Psoas muscle (tissue), 7 donors: ENCODE measurements at regions not wholly inside any gene's neighbourhood (a gene's known extent, or its start where the extent isn't known, plus 50 kb on each side); places are given as distances from the start of the nearest gene placed in this dataset.

Experiments used
- ATAC-seq, 4 donors: fragments of 200-7000 bp; cut with Tn5 transposase; one replicate each; pipeline ENCODE4 v1.9.1; 2020; ENCODE audit warnings: moderate library complexity in 3 of 4, mild to moderate bottlenecking in 2 of 4
- DNase-seq, 2 donors: peaks; one replicate each; pipeline ENCODE4 v3.0.0-alpha.2; 2020
- H3K27ac ChIP-seq: fragments of 200-600 bp; one replicate; pipeline ENCODE4 v1.8.0; 2022
- H3K27me3 ChIP-seq, 3 donors: fragments of 200-600 bp in 1 of 3; one replicate each; pipeline versions ENCODE4 v1.6.1 to v1.8.0; 2013 to 2022; ENCODE audit warnings: low read length in 2 of 3, mild to moderate bottlenecking in 2 of 3, moderate library complexity in 1 of 3; ENCODE audit not compliant: insufficient read depth in 3 of 3
- H3K36me3 ChIP-seq, 2 donors: fragments of 200-600 bp in 1 of 2; one replicate each; pipeline versions ENCODE4 v1.6.1 to v1.8.0; 2013 to 2022; ENCODE audit warnings: low read depth in 1 of 2, mild to moderate bottlenecking in 1 of 2, moderate library complexity in 1 of 2; ENCODE audit not compliant: insufficient read depth in 1 of 2
- H3K4me1 ChIP-seq: fragments of 200-600 bp; one replicate; pipeline ENCODE4 v1.8.0; 2022
- H3K4me3 ChIP-seq: fragments of 200-600 bp; one replicate; pipeline ENCODE4 v1.8.0; 2022; ENCODE audit warnings: mild to moderate bottlenecking
- H3K9me3 ChIP-seq: fragments of 200-600 bp; one replicate; pipeline ENCODE4 v1.8.0; 2022
- WGBS, 3 donors: extraction: QIAGEN DNeasy Blood & Tissue Kit; methylation state at CpG; one replicate each; pipeline versions ENCODE4 v1.1.6 to v1.1.7; 2013; 5-methylcytosine and 5-hydroxymethylcytosine counted together
- intact Hi-C, 2 donors: fragments of 100-400 bp; cut with DNase I; formaldehyde crosslinking; loops; one replicate each; pipeline versions ENCODE4 v1.11.0 to v1.14.2; 2022
- TF ChIP-seq, protein P1 (sequence below): fragments of 200-600 bp; IDR thresholded peaks from one replicate; pipeline ENCODE4 v1.8.0; 2022; ENCODE audit warnings: antibody characterized with exemption
- donor health status: healthy with polysubstance abuse.
- donor health status: DM: no; HTN: no; CAD: no; lungs with moderate emphysema.
- donor health status: Bipolar disorder and iron deficiency.
- donor health status: healthy.
- donor health status: DM: yes; HTN: yes; CAD: no.
- donor health status: DM: no; HTN: no; CAD: no.
- donor health status: DM: yes; HTN: yes; CAD: no.

DNA sequence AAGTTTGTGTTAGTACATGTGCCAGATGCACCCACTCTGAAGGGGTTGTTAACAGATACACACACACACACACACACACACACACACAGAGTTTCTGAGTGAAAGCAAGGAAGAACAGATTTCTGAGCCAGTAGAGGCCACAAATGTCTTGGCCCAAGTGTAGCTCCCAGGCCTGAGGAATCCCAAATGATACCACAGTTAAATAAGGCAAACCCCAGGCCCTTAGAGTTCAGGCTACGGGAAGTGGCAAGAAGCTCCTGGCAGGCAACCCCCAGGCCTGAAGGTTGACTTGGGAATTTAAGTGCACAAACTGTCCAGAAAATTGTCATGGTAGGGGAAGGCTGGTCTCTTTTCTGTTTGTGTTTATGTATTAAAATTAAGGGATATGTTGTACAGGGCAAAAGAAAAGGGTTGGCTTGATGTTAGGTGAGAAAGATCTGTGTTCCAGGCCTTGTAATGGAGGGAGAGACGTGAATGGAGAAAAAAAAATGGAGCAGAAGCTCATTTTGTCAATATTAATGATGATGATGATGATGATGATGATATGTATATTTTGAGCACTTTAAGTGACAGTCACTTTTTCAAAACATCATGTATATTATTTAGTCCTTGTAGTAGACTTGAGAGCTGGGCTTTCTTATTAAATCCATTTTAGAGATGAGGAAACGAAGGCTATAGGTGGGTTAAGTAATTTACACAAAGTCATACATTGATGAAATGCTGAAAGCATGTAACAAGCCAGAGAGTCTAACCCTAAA is 317.0 kb upstream of the JAG1 start:
- intact Hi-C loops = loop anchor here in 1 of 2 donors (10.0 kb wide), 1 partner anchor 64 kb away; no protein-coding TSS in a partner anchor
- H3K27ac ChIP-seq = no peak overlapping the region

DNA sequence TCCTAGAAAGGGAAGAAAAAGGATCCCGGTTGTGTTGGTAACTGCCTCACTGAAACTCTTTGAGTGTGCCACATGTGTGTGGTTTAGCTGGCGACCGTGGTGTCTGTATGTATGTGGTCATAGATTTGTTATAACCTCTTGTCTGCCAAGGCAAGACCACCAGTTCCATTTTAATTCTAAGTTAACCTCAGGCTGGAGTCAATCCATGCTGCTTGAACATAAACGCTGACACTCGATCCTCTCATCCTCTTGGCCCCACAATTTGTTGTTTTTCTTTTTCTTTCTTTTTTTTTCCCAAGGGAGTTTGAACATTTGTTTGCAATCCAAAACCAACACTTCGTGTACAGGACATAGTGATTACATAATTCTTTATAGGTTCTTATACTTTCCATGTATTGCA is 318.9 kb upstream of the JAG1 start:
- intact Hi-C loops = loop anchor here in 1 of 2 donors (10.0 kb wide), 1 partner anchor 62 kb away; no protein-coding TSS in a partner anchor
- DNase-seq (no peak), ATAC-seq (no peak)
- no peak overlapping the region for H3K27ac ChIP-seq
- no peaks in the 10 kb centered on the region for H3K36me3 ChIP-seq
- TF ChIP-seq, protein P1, sequence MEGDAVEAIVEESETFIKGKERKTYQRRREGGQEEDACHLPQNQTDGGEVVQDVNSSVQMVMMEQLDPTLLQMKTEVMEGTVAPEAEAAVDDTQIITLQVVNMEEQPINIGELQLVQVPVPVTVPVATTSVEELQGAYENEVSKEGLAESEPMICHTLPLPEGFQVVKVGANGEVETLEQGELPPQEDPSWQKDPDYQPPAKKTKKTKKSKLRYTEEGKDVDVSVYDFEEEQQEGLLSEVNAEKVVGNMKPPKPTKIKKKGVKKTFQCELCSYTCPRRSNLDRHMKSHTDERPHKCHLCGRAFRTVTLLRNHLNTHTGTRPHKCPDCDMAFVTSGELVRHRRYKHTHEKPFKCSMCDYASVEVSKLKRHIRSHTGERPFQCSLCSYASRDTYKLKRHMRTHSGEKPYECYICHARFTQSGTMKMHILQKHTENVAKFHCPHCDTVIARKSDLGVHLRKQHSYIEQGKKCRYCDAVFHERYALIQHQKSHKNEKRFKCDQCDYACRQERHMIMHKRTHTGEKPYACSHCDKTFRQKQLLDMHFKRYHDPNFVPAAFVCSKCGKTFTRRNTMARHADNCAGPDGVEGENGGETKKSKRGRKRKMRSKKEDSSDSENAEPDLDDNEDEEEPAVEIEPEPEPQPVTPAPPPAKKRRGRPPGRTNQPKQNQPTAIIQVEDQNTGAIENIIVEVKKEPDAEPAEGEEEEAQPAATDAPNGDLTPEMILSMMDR = no peak
- H3K9me3 ChIP-seq = no peaks in the 10 kb centered on the region
- H3K27me3 ChIP-seq = no peaks in the 10 kb centered on the region
- WGBS, 3 donors = 61 to 68% (median 66%) methylated on average over 6 of the region's 6 CpGs
- no peak overlapping the region for H3K4me3 ChIP-seq
- peaks cover 5% of the 10 kb centered on the region for H3K4me1 ChIP-seq

More for the DNA sequence above, 317.0 kb upstream of the JAG1 start:
- ATAC-seq (no peak), DNase-seq (no peak)
- Histone ChIP-seq H3K4me3 (no peak overlapping the region), H3K27me3 (no peaks in the 10 kb centered on the region), H3K36me3 (no peaks in the 10 kb centered on the region), H3K4me1 (peaks cover 7% of the 10 kb centered on the region), H3K9me3 (no peaks in the 10 kb centered on the region)
- 80 to 94% (median 88%) methylated on average over 3 of the region's 3 CpGs for WGBS, 3 donors
- TF ChIP-seq, protein P1 = no peak

DNA sequence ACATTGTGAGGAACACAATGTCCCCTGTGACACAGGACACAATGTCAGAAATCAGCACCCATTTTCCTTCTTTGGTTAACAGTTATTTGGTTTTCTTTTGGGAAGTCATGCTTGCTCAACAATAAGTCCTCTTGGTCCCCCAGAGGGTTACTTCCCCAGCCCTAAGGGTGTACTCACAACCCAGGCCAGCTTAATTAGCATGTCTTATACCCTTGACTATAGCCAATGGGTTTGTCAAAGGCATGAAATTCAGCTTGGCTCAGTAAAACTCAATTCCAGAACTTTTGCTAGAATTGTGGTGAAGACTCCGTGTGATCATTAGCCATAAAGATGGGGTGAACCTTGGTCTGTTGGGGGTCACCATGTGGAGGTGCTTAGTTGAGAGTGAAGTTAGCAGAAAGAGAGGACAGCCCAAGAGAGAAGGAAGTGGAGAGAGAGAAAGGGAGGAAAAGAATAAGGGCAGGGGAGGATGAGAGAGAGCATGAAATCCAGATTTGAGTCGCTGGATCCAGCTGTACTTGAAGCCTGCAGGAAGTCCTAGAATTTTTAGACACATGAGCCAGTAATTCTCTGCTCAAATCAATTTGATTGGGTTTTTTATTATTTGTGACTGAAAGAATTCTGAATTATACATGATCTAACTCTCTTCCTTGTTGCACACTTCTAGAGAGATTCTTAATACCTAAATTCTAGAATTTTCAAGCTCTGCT is 321.3 kb upstream of the JAG1 start:
- peak in 2 of 4 donors; percentile 49 to 58 for ATAC-seq
- no peaks in the 10 kb centered on the region for H3K4me1 ChIP-seq
- H3K4me3 ChIP-seq = no peak overlapping the region
- no peaks in the 10 kb centered on the region for H3K27me3 ChIP-seq
- DNase-seq = no peak
- no peaks in the 10 kb centered on the region for H3K9me3 ChIP-seq
- no peaks in the 10 kb centered on the region for H3K36me3 ChIP-seq
- intact Hi-C loops = loop anchor here in 1 of 2 donors (10.0 kb wide), 1 partner anchor 60 kb away; no protein-coding TSS in a partner anchor
- H3K27ac ChIP-seq = no peak overlapping the region
- 54 to 80% (median 59%) methylated on average over 2 of the region's 2 CpGs for WGBS, 3 donors
- TF ChIP-seq, protein P1 = no peak

DNA sequence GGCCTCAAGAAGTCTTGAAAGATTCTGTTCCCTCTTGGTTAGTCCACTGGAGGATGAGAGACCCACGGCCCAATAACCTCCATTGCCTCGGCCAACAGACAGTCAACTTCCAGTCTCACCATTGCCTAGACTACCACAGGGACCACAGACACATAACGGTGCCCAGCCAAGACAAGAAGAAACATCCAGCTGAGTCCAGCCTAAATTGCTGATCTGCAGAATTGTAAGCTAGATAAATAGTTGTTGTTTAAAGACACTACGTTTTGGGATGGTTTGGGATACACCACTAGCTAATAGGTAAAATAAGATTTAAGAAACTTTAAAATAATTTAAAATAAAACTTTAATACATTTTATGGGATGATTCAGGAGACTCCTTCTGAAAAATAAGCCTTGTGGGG is 324.7 kb upstream of the JAG1 start:
- DNase-seq (no peak), ATAC-seq (no peak)
- Histone ChIP-seq H3K4me1 (peaks cover 7% of the 10 kb centered on the region), H3K4me3 (no peak overlapping the region), H3K9me3 (no peaks in the 10 kb centered on the region), H3K36me3 (no peaks in the 10 kb centered on the region), H3K27ac (no peak overlapping the region), H3K27me3 (no peaks in the 10 kb centered on the region)
- WGBS, 3 donors = 87 to 96% (median 95%) methylated on average over 4 of the region's 4 CpGs
- TF ChIP-seq, protein P1 = no peak
- intact Hi-C loops = loop anchor here in 1 of 2 donors (10.0 kb wide), 1 partner anchor 56 kb away; no protein-coding TSS in a partner anchor
